Heart right ventricle (tissue), 16 donors: ENCODE measurements at regions not wholly inside any gene's neighbourhood (a gene's known extent, or its start where the extent isn't known, plus 50 kb on each side); places are given as distances from the start of the nearest gene placed in this dataset.
"Not testable (repeated sequence)": the region's sequence is repeated elsewhere in the genome, so short reads cannot be mapped to it uniquely, and the experiment has no call there.

Experiments used
- ATAC-seq, 8 donors: fragments of 200-7000 bp; cut with Tn5 transposase; one replicate each; pipeline ENCODE4 v1.9.1; 2020; ENCODE audit warnings: mild to moderate bottlenecking in 8 of 8, moderate library complexity in 8 of 8, moderate number of reproducible peaks in 1 of 8
- DNase-seq, 2 donors: peaks; one replicate each; pipeline ENCODE4 v3.0.0-alpha.2; 2020
- H3K27ac ChIP-seq, 10 donors: fragments of 200-600 bp; sonication (generic) in 2 of 10; one replicate each; pipeline versions ENCODE4 v1.5.0 to v1.8.0; 2020 to 2022; ENCODE audit warnings: mild to moderate bottlenecking in 3 of 10
- H3K27me3 ChIP-seq, 7 donors: fragments of 200-600 bp; one replicate each; pipeline ENCODE4 v1.8.0; 2021 to 2022; ENCODE audit warnings: mild to moderate bottlenecking in 2 of 7
- H3K36me3 ChIP-seq, 9 donors: fragments of 200-600 bp; sonication (generic) in 1 of 9; one replicate each; pipeline versions ENCODE4 v1.5.0 to v1.8.0; 2020 to 2022; ENCODE audit warnings: mild to moderate bottlenecking in 2 of 9
- H3K4me1 ChIP-seq, 9 donors: fragments of 200-600 bp; sonication (generic) in 1 of 9; one replicate each; pipeline versions ENCODE4 v1.5.0 to v1.8.0; 2020 to 2022; ENCODE audit warnings: mild to moderate bottlenecking in 4 of 9
- H3K4me3 ChIP-seq, 10 donors: fragments of 200-600 bp; sonication (generic) in 2 of 10; one replicate each; pipeline versions ENCODE4 v1.5.0 to v1.8.0; 2020 to 2022; ENCODE audit warnings: mild to moderate bottlenecking in 7 of 10, moderate library complexity in 2 of 10
- H3K9me3 ChIP-seq, 11 donors: fragments of 200-600 bp in 10 of 11; sonication (generic) in 2 of 11; one replicate each; pipeline versions ENCODE4 v1.5.0 to v1.8.0; 2013 to 2022; ENCODE audit warnings: mild to moderate bottlenecking in 2 of 11, control low read depth in 1 of 11, moderate library complexity in 1 of 11
- CTCF ChIP-seq, 9 donors: fragments of 200-600 bp; sonication (generic) in 2 of 9; IDR thresholded peaks; one replicate each; pipeline versions ENCODE4 v1.5.0 to v1.8.0; 2021 to 2022; ENCODE audit warnings: antibody characterized with exemption in 9 of 9, mild to moderate bottlenecking in 5 of 9, moderate library complexity in 1 of 9
- WGBS, 2 donors: extraction: QIAGEN DNeasy Blood & Tissue Kit; methylation state at CpG; one replicate each; pipeline ENCODE4 v1.1.7; 2013; ENCODE audit warnings: inconsistent platforms in 1 of 2; 5-methylcytosine and 5-hydroxymethylcytosine counted together
- intact Hi-C, 10 donors: fragments of 100-400 bp; cut with DNase I; formaldehyde crosslinking; loops; one replicate each; pipeline versions ENCODE4 v1.11.1 to v1.14.2; 2022
- donor health status: Arrhythmogenic right ventricular cardiomyopathy.
- donor health status: ischemic (EF 13 %, LVEDD 7.1; RV severe dilation, severe dysfunction).
- donor health status: healthy with polysubstance abuse.
- donor health status: DM: no; HTN: yes; CAD: no.
- donor health status: DM: no; HTN: no; CAD: no.
- donor health status: ischemic (EF 25% LVEDD 6.9; RV normal size, moderate dysfunction).
- donor health status: ischemic (EF 25% LVEDD 5.7; RV mildly dilated, moderate dysfunction).
- donor health status: healthy.
- donor health status: DM: yes; HTN: yes; CAD: no.
- donor health status: Ischemic cardiomyopathy.
- donor health status: ischemic (EF 35%, LVEDD 5.7; RV mildly dilated, moderate dysfunction).
- donor health status: nonischemic (EF 11% LVEDD 7.7; RV severe dilation, severe dysfunction).
- donor health status: DM: yes; HTN: yes; CAD: no.
- donor health status: PGD.
- donor health status: ischemic (EF 29% LVEDD 5.4; RV normal size, mild dysfunction).
- donor health status: nonischemic (EF 23%, LVEDD 6.1; RV moderate dilation, normal function).

- H3K4me3 ChIP-seq, H3K36me3 ChIP-seq, H3K27ac ChIP-seq, H3K27me3 ChIP-seq, intact Hi-C loops, H3K4me1 ChIP-seq, DNase-seq, ATAC-seq: not testable (repeated sequence)
- H3K9me3 ChIP-seq, result peaks cover 0 to 94% (median 32%) of the 10 kb centered on the region in 11 donors
- 52 to 64% methylated on average over 5 of the region's 5 CpGs for WGBS, 2 donors
Measured at GRCh38 chr11:54797906-54798305, 91.3 kb downstream of the OR4A5 start.

- no peaks in the 10 kb centered on the region for H3K36me3 ChIP-seq
- ATAC-seq, result no peak
- no peaks in the 10 kb centered on the region for H3K27me3 ChIP-seq
- H3K9me3 ChIP-seq, result peaks cover 0 to 92% (median 55%) of the 10 kb centered on the region in 11 donors
- H3K4me3 ChIP-seq, result no peak overlapping the region
- H3K27ac ChIP-seq, result no peak overlapping the region
- WGBS, 2 donors, result 36 to 41% methylated on average over 3 of the region's 3 CpGs
- no peak for DNase-seq
- H3K4me1 ChIP-seq, result no peaks in the 10 kb centered on the region
- TF ChIP-seq CTCF (IDR thresholded peaks at IDR 0.05), result no peak
- intact Hi-C loops, result no loop called here
Measured at GRCh38 chr11:54832676-54833075, 126.0 kb downstream of the OR4A5 start.

GRCh38 chr11:54855047-54855446 lies 148.4 kb downstream of the OR4A5 start:
- H3K27ac ChIP-seq, ATAC-seq, H3K27me3 ChIP-seq, H3K4me3 ChIP-seq, DNase-seq, intact Hi-C loops, H3K4me1 ChIP-seq, H3K36me3 ChIP-seq: not testable (repeated sequence)
- 70 to 79% methylated on average over 3 of the region's 3 CpGs for WGBS, 2 donors
- H3K9me3 ChIP-seq, result peaks cover 0 to 99% (median 49%) of the 10 kb centered on the region in 11 donors
